ENCODE measurements at regions not wholly inside any gene's neighbourhood (a gene's known extent, or its start where the extent isn't known, plus 50 kb on each side); places are given as distances from the start of the nearest gene placed in this dataset.

GRCh38 chr5:118679264-118679940, 308.9 kb downstream of the DTWD2 start:
- TF ChIP-seq CTCF (IDR thresholded peaks at IDR 0.05; ENCODE audit: control insufficient read depth, insufficient read depth, low read depth, low read length, missing control alignments): no peak
- DNase-seq (ENCODE audit: low read depth): no peak
- H3K4me3 ChIP-seq (ENCODE audit: control insufficient read depth, low read depth, low read length): no peak overlapping the region

GRCh38 chr5:118678746-118679145, 309.6 kb downstream of the DTWD2 start:
- TF ChIP-seq CTCF (IDR thresholded peaks at IDR 0.05; ENCODE audit: control insufficient read depth, insufficient read depth, low read depth, low read length, missing control alignments): no peak
- no peak for DNase-seq (ENCODE audit: low read depth)
- H3K4me3 ChIP-seq (ENCODE audit: control insufficient read depth, low read depth, low read length): no peak overlapping the region

- DNase-seq (ENCODE audit: low read depth): no peak
- TF ChIP-seq CTCF (IDR thresholded peaks at IDR 0.05; ENCODE audit: control insufficient read depth, insufficient read depth, low read depth, low read length, missing control alignments): no peak
These were observed 313.1 kb downstream of the DTWD2 start for GRCh38 chr5:118675247-118675646.

GRCh38 chr5:118657576-118657975, 330.8 kb downstream of the DTWD2 start:
- no peak for DNase-seq (ENCODE audit: low read depth)
- H3K4me3 ChIP-seq (ENCODE audit: control insufficient read depth, low read depth, low read length): no peak overlapping the region
- no peak for TF ChIP-seq CTCF (IDR thresholded peaks at IDR 0.05; ENCODE audit: control insufficient read depth, insufficient read depth, low read depth, low read length, missing control alignments)

More at GRCh38 chr5:118675247-118675646, 313.1 kb downstream of the DTWD2 start:
- H3K4me3 ChIP-seq (ENCODE audit: control insufficient read depth, low read depth, low read length): no peak overlapping the region

- no peak overlapping the region for H3K4me3 ChIP-seq (ENCODE audit: control insufficient read depth, low read depth, low read length)
- TF ChIP-seq CTCF (IDR thresholded peaks at IDR 0.05; ENCODE audit: control insufficient read depth, insufficient read depth, low read depth, low read length, missing control alignments): no peak
- DNase-seq (ENCODE audit: low read depth): no peak
These were observed 334.5 kb downstream of the DTWD2 start for GRCh38 chr5:118653872-118654271.

GRCh38 chr5:118653183-118653582, 335.2 kb downstream of the DTWD2 start:
- no peak for DNase-seq (ENCODE audit: low read depth)

More at GRCh38 chr5:118653183-118653582, 335.2 kb downstream of the DTWD2 start:
- TF ChIP-seq CTCF (IDR thresholded peaks at IDR 0.05; ENCODE audit: control insufficient read depth, insufficient read depth, low read depth, low read length, missing control alignments): no peak
- H3K4me3 ChIP-seq (ENCODE audit: control insufficient read depth, low read depth, low read length): no peak overlapping the region
